KBM-7 (cell line): ENCODE measurements at regions not wholly inside any gene's neighbourhood (a gene's known extent, or its start where the extent isn't known, plus 50 kb on each side); places are given as distances from the start of the nearest gene placed in this dataset.

Experiments
- DNase-seq: peaks from one replicate; pipeline ENCODE4 v3.0.0-alpha.2; 2015
- in situ Hi-C: fragments of 300-500 bp; cut with MboI; formaldehyde crosslinking; loops from 2 replicates; pipeline ENCODE4 v1.14.3; 2020; ENCODE audit warnings: low sequenced_read_pairs, low pct_unique_long_range_greater_than_20kb, mixed read lengths

GRCh38 chr10:113385021-113385999 lies 167.5 kb upstream of the HABP2 start:
- in situ Hi-C loops: no loop called here
- peak; percentile 79 for DNase-seq

- DNase-seq: no peak
- in situ Hi-C loops: no loop called here
These were observed 166.8 kb upstream of the HABP2 start for GRCh38 chr10:113386005-113386404.

GRCh38 chr10:113389969-113390368 lies 162.9 kb upstream of the HABP2 start:
- no peak for DNase-seq
- in situ Hi-C loops: no loop called here

- in situ Hi-C loops: no loop called here
- DNase-seq: no peak
These were observed 162.0 kb upstream of the HABP2 start for GRCh38 chr10:113390896-113391295.

GRCh38 chr10:113397047-113397446 lies 155.8 kb upstream of the HABP2 start:
- DNase-seq: no peak
- in situ Hi-C loops: no loop called here

GRCh38 chr10:113399065-113399464 lies 153.8 kb upstream of the HABP2 start:
- in situ Hi-C loops: no loop called here
- no peak for DNase-seq

- in situ Hi-C loops: no loop called here
- no peak for DNase-seq
These were observed 150.3 kb upstream of the HABP2 start for GRCh38 chr10:113402602-113403001.

- DNase-seq: no peak
- in situ Hi-C loops: no loop called here
These were observed 145.6 kb upstream of the HABP2 start for GRCh38 chr10:113407218-113407617.

- in situ Hi-C loops: no loop called here
- DNase-seq: no peak
These were observed 143.7 kb upstream of the HABP2 start for GRCh38 chr10:113409175-113409574.

GRCh38 chr10:113410618-113411017 lies 142.2 kb upstream of the HABP2 start:
- in situ Hi-C loops: no loop called here
- DNase-seq: no peak

GRCh38 chr10:113411456-113411855 lies 141.4 kb upstream of the HABP2 start:
- peak; percentile 7 for DNase-seq
- in situ Hi-C loops: no loop called here

GRCh38 chr10:113412161-113412560 lies 140.7 kb upstream of the HABP2 start:
- in situ Hi-C loops: no loop called here
- DNase-seq: no peak

- in situ Hi-C loops: no loop called here
- no peak for DNase-seq
These were observed 138.3 kb upstream of the HABP2 start for GRCh38 chr10:113414543-113414942.

- in situ Hi-C loops: no loop called here
- no peak for DNase-seq
These were observed 137.6 kb upstream of the HABP2 start for GRCh38 chr10:113415246-113415645.

GRCh38 chr10:113420057-113420732 lies 132.7 kb upstream of the HABP2 start:
- no peak for DNase-seq
- in situ Hi-C loops: no loop called here

GRCh38 chr10:113420733-113421675 lies 131.8 kb upstream of the HABP2 start:
- in situ Hi-C loops: no loop called here

GRCh38 chr10:113422371-113422770 lies 130.5 kb upstream of the HABP2 start:
- in situ Hi-C loops: no loop called here
- DNase-seq: no peak

More at GRCh38 chr10:113420733-113421675, 131.8 kb upstream of the HABP2 start:
- DNase-seq: no peak

- in situ Hi-C loops: no loop called here
- no peak for DNase-seq
These were observed 128.7 kb upstream of the HABP2 start for GRCh38 chr10:113423981-113424721.

- no peak for DNase-seq
- in situ Hi-C loops: no loop called here
These were observed 127.8 kb upstream of the HABP2 start for GRCh38 chr10:113425008-113425407.
